ENCODE measurements at regions not wholly inside any gene's neighbourhood (a gene's known extent, or its start where the extent isn't known, plus 50 kb on each side); places are given as distances from the start of the nearest gene placed in this dataset.
A peak's percentile ranks its signal among the peaks of the same experiment; 100 is the strongest.
"Not testable (repeated sequence)": the region's sequence is repeated elsewhere in the genome, so short reads cannot be mapped to it uniquely, and the experiment has no call there.

DNA sequence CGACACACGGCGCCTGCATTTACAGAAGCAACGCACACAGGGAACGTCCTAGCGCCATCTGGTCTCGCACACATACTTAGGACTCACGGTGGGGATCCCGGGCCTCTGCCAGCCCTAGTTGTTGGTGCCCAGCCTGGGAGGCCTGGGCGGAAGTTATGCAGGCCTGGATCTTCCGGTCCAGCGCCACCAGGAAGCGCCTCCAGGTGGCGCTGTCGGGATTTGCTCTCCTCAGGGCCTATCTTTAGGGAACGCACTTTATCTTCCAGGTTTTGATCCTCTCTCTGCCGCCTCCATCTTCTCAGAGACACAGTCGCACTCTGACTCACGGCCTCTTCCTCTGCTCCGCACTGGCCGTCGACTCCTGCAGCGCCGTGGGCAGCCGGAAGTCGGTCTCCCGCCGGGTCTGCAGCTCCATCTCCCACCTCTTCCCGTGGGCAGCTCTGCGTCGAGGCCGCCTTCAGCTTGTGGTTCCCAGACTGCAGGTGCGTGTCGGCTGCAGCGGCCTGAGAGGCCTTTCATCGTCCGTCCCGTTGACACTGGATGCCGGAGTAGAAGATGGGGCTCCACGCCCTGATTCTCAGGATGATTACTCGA is 760.4 kb downstream of the TMEM121 start:
- Histone ChIP-seq H3K9me3 (ENCODE audit: control insufficient read depth, low read length) (no peaks in the 10 kb centered on the region), H3K27me3 (ENCODE audit: control insufficient read depth in 1 of 2, insufficient read depth in 2 of 2, low read length in 1 of 2) (no peaks in the 10 kb centered on the region), H3K4me3 (ENCODE audit: low read length in 2 of 2) (no peak overlapping the region), H3K36me3 (ENCODE audit: control insufficient read depth in 1 of 2, insufficient read depth in 2 of 2, low read length in 1 of 2) (no peaks in the 10 kb centered on the region), H3K4me1 (ENCODE audit: control insufficient read depth in 1 of 2, insufficient read depth in 2 of 2, low read length in 2 of 2) (no peaks in the 10 kb centered on the region), H3K27ac (ENCODE audit: low read depth in 1 of 2, low read length in 2 of 2) (no peak overlapping the region)
- 76 to 81% methylated on average over 41 of the region's 41 CpGs for WGBS, 2 donors
- DNase-seq (no peak), ATAC-seq (ENCODE audit: low FRiP score) (no peak)
- intact Hi-C loops (cut with DNase I): no loop called here

DNA sequence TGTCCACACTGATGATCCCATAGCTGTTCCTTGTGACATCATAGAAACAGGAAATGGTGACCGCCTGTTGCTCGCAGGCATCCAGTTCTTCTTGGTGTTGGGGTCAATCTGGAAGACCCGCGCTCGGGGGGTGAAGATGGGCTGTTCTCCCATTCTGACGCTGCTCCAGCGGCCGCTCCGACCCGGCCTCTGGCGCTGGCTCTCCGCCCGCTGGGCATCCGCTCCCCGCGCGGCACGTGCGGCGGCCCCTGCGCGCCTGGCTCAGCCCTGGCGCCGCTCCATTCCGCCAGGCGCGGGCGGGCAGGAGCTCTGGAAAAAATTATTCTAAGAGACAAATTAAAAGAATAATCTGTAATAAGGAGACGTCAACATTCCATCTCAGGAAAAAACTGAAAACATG is 761.1 kb downstream of the TMEM121 start:
- H3K4me1 ChIP-seq (ENCODE audit: control insufficient read depth in 1 of 2, insufficient read depth in 2 of 2, low read length in 2 of 2): no peaks in the 10 kb centered on the region
- H3K4me3 ChIP-seq (ENCODE audit: low read length in 2 of 2): no peak overlapping the region
- H3K36me3 ChIP-seq (ENCODE audit: control insufficient read depth in 1 of 2, insufficient read depth in 2 of 2, low read length in 1 of 2): no peaks in the 10 kb centered on the region
- H3K9me3 ChIP-seq (ENCODE audit: control insufficient read depth, low read length): no peaks in the 10 kb centered on the region
- intact Hi-C loops (cut with DNase I): no loop called here
- DNase-seq (no peak), ATAC-seq (ENCODE audit: low FRiP score) (no peak)
- H3K27ac ChIP-seq (ENCODE audit: low read depth in 1 of 2, low read length in 2 of 2): no peak overlapping the region
- 77 to 84% methylated on average over 29 of the region's 29 CpGs for WGBS, 2 donors
- no peaks in the 10 kb centered on the region for H3K27me3 ChIP-seq (ENCODE audit: control insufficient read depth in 1 of 2, insufficient read depth in 2 of 2, low read length in 1 of 2)

DNA sequence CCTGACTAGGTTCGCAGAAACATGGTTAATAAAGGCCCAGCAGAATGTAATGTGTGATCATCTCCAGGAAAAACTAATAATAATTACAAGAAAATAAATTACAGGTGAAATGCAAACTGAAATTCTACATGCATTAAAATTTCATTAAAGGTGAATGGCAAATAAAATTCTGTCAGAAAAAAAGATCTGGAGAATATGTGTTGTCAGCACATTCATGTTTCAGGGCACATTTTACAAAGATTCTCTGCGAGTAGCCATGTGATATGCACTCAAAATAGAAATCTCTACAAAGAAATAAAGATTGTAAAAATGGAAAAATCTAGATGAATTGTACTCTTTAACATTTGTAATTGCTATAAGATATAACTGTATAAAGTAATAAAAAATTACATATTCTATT is 765.2 kb downstream of the TMEM121 start:
- Histone ChIP-seq H3K9me3 (ENCODE audit: control insufficient read depth, low read length) (no peaks in the 10 kb centered on the region), H3K4me1 (ENCODE audit: control insufficient read depth in 1 of 2, insufficient read depth in 2 of 2, low read length in 2 of 2) (no peaks in the 10 kb centered on the region), H3K27ac (ENCODE audit: low read depth in 1 of 2, low read length in 2 of 2) (no peak overlapping the region), H3K27me3 (ENCODE audit: control insufficient read depth in 1 of 2, insufficient read depth in 2 of 2, low read length in 1 of 2) (no peaks in the 10 kb centered on the region), H3K36me3 (ENCODE audit: control insufficient read depth in 1 of 2, insufficient read depth in 2 of 2, low read length in 1 of 2) (no peaks in the 10 kb centered on the region), H3K4me3 (ENCODE audit: low read length in 2 of 2) (no peak overlapping the region)
- 35 to 53% methylated on average over 2 of the region's 2 CpGs for WGBS, 2 donors
- DNase-seq: no peak
- intact Hi-C loops (cut with DNase I): no loop called here
- ATAC-seq (ENCODE audit: low FRiP score): no peak

- intact Hi-C loops (cut with DNase I): no loop called here
- H3K36me3 ChIP-seq (ENCODE audit: control insufficient read depth in 1 of 2, insufficient read depth in 2 of 2, low read length in 1 of 2): no peaks in the 10 kb centered on the region
- ATAC-seq (ENCODE audit: low FRiP score) (no peak), DNase-seq (no peak)
- WGBS, 2 donors: 4 to 8% methylated on average over 1 of the region's 1 CpG
- no peaks in the 10 kb centered on the region for H3K27me3 ChIP-seq (ENCODE audit: control insufficient read depth in 1 of 2, insufficient read depth in 2 of 2, low read length in 1 of 2)
- H3K4me1 ChIP-seq (ENCODE audit: control insufficient read depth in 1 of 2, insufficient read depth in 2 of 2, low read length in 2 of 2): no peaks in the 10 kb centered on the region
- H3K4me3 ChIP-seq (ENCODE audit: low read length in 2 of 2): no peak overlapping the region
- no peak overlapping the region for H3K27ac ChIP-seq (ENCODE audit: low read depth in 1 of 2, low read length in 2 of 2)
- H3K9me3 ChIP-seq (ENCODE audit: control insufficient read depth, low read length): no peaks in the 10 kb centered on the region
Observed at GRCh38 chr14:106294324-106294723, 767.9 kb downstream of the TMEM121 start.

DNA sequence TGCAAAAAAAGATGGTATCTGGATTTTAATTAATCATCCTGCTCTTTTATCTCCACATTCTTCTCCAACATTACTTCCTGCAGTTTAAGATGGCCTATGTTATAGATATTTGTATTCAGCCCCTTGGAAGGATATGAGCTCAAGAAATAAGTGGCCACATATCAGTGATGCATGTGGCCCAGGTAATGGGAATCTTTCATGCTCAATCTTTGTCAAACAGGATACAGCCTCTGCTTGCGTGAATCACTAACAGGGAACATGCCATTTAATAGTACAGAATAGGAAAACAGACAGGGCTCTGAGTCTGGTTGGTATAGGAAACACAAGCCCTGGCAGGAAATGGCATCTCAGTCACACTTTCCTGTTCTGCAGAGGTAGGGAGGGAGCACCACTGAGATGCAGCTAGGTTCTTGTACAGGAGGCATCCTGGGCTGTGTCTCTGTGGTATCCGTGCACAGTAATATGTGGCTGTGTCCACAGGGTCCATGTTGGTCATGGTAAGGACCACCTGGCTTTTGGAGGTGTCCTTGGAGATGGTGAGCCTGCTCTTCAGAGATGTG is 774.6 kb downstream of the TMEM121 start:
- DNase-seq; H3K9me3 ChIP-seq (ENCODE audit: control insufficient read depth, low read length); intact Hi-C loops (cut with DNase I); H3K4me3 ChIP-seq (ENCODE audit: low read length in 2 of 2); H3K4me1 ChIP-seq (ENCODE audit: control insufficient read depth in 1 of 2, insufficient read depth in 2 of 2, low read length in 2 of 2); H3K36me3 ChIP-seq (ENCODE audit: control insufficient read depth in 1 of 2, insufficient read depth in 2 of 2, low read length in 1 of 2); H3K27me3 ChIP-seq (ENCODE audit: control insufficient read depth in 1 of 2, insufficient read depth in 2 of 2, low read length in 1 of 2); H3K27ac ChIP-seq (ENCODE audit: low read depth in 1 of 2, low read length in 2 of 2); ATAC-seq (ENCODE audit: low FRiP score): not testable (repeated sequence)
- 56 to 60% methylated on average over 2 of the region's 2 CpGs for WGBS, 2 donors

DNA sequence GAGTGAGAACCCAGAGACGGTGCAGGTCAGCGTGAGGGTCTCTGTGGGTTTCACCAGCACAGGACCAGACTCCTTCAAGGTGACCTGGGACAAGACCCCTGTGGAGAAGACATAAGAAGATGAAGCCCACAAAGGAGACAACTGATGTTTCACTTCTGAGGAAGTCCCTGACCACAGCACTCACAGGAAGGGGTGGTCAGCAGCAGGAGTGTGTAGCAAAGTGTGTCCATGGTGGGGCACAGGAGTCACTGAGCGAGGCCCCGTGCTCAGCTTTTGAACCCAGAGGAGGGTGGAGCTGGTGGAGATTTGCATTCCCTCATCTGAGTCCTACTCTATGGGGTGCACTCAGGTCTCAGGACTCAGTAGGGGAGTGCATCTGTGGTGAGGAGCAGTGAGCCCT is 775.2 kb downstream of the TMEM121 start:
- H3K9me3 ChIP-seq (ENCODE audit: control insufficient read depth, low read length); intact Hi-C loops (cut with DNase I); H3K27ac ChIP-seq (ENCODE audit: low read depth in 1 of 2, low read length in 2 of 2); DNase-seq; H3K27me3 ChIP-seq (ENCODE audit: control insufficient read depth in 1 of 2, insufficient read depth in 2 of 2, low read length in 1 of 2); H3K4me3 ChIP-seq (ENCODE audit: low read length in 2 of 2); H3K36me3 ChIP-seq (ENCODE audit: control insufficient read depth in 1 of 2, insufficient read depth in 2 of 2, low read length in 1 of 2); H3K4me1 ChIP-seq (ENCODE audit: control insufficient read depth in 1 of 2, insufficient read depth in 2 of 2, low read length in 2 of 2); ATAC-seq (ENCODE audit: low FRiP score): not testable (repeated sequence)
- 78 to 82% methylated on average over 4 of the region's 4 CpGs for WGBS, 2 donors

GRCh38 chr14:106302661-106303060 is 776.3 kb downstream of the TMEM121 start:
- DNase-seq (no peak), ATAC-seq (ENCODE audit: low FRiP score) (no peak)
- Histone ChIP-seq H3K4me1 (ENCODE audit: control insufficient read depth in 1 of 2, insufficient read depth in 2 of 2, low read length in 2 of 2) (no peaks in the 10 kb centered on the region), H3K27ac (ENCODE audit: low read depth in 1 of 2, low read length in 2 of 2) (no peak overlapping the region), H3K9me3 (ENCODE audit: control insufficient read depth, low read length) (no peaks in the 10 kb centered on the region), H3K4me3 (ENCODE audit: low read length in 2 of 2) (no peak overlapping the region), H3K36me3 (ENCODE audit: control insufficient read depth in 1 of 2, insufficient read depth in 2 of 2, low read length in 1 of 2) (no peaks in the 10 kb centered on the region), H3K27me3 (ENCODE audit: control insufficient read depth in 1 of 2, insufficient read depth in 2 of 2, low read length in 1 of 2) (no peaks in the 10 kb centered on the region)
- intact Hi-C loops (cut with DNase I): no loop called here
- 59 to 60% methylated on average over 4 of the region's 4 CpGs for WGBS, 2 donors

GRCh38 chr14:106304271-106304670 is 777.9 kb downstream of the TMEM121 start:
- Histone ChIP-seq H3K27me3 (ENCODE audit: control insufficient read depth in 1 of 2, insufficient read depth in 2 of 2, low read length in 1 of 2) (no peaks in the 10 kb centered on the region), H3K9me3 (ENCODE audit: control insufficient read depth, low read length) (no peaks in the 10 kb centered on the region), H3K36me3 (ENCODE audit: control insufficient read depth in 1 of 2, insufficient read depth in 2 of 2, low read length in 1 of 2) (no peaks in the 10 kb centered on the region), H3K4me1 (ENCODE audit: control insufficient read depth in 1 of 2, insufficient read depth in 2 of 2, low read length in 2 of 2) (no peaks in the 10 kb centered on the region), H3K27ac (ENCODE audit: low read depth in 1 of 2, low read length in 2 of 2) (no peak overlapping the region), H3K4me3 (ENCODE audit: low read length in 2 of 2) (no peak overlapping the region)
- DNase-seq (no peak), ATAC-seq (ENCODE audit: low FRiP score) (no peak)
- 76 to 77% methylated on average over 5 of the region's 5 CpGs for WGBS, 2 donors
- intact Hi-C loops (cut with DNase I): no loop called here

DNA sequence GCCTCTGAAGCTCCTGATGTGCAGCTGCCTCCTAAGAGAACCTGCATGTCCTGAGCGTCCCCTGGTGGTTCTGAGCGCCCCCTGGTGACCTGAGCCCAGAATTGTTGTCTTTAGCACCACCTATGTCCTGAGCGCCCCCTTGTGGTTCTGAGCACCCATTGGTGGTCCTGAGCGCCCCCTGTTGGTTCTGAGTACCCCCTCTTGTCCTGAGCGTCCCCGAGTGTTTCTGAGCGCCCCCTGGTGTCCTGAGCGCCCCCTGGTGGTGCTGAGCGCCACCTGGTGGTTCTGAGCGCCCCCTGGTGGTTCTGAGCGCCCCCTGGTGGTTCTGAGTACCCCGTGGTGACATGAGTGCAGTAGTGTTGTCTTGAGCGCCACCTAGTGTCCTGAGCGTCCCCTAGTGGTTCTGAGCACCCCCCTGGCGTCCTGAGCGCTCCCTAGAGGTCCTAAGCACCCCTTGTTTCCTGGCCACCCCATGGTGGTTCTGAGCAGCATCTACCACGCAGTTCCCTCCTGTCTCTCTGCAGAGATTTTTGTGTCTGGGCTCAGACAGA is 782.5 kb downstream of the TMEM121 start:
- H3K4me1 ChIP-seq (ENCODE audit: control insufficient read depth in 1 of 2, insufficient read depth in 2 of 2, low read length in 2 of 2): no peaks in the 10 kb centered on the region
- no peak overlapping the region for H3K27ac ChIP-seq (ENCODE audit: low read depth in 1 of 2, low read length in 2 of 2)
- H3K9me3 ChIP-seq (ENCODE audit: control insufficient read depth, low read length): no peaks in the 10 kb centered on the region
- 41 to 43% methylated on average over 17 of the region's 17 CpGs for WGBS, 2 donors
- DNase-seq (peak in 1 of 2 donors; percentile 60), ATAC-seq (ENCODE audit: low FRiP score) (no peak)
- intact Hi-C loops (cut with DNase I): no loop called here
- no peak overlapping the region for H3K4me3 ChIP-seq (ENCODE audit: low read length in 2 of 2)
- no peaks in the 10 kb centered on the region for H3K27me3 ChIP-seq (ENCODE audit: control insufficient read depth in 1 of 2, insufficient read depth in 2 of 2, low read length in 1 of 2)
- no peaks in the 10 kb centered on the region for H3K36me3 ChIP-seq (ENCODE audit: control insufficient read depth in 1 of 2, insufficient read depth in 2 of 2, low read length in 1 of 2)
